ENCODE measurements at regions not wholly inside any gene's neighbourhood (a gene's known extent, or its start where the extent isn't known, plus 50 kb on each side); places are given as distances from the start of the nearest gene placed in this dataset.
A peak's percentile ranks its signal among the peaks of the same experiment; 100 is the strongest.

GRCh38 chr3:14330508-14330907 is 71.9 kb upstream of the SLC6A6 start:
- no peak overlapping the region for H3K4me3 ChIP-seq (ENCODE audit: insufficient read depth, low read depth, low read length)
- no TSS peak for BruUV-seq (replicated peaks)
- H2BK20ac ChIP-seq (ENCODE audit: low read depth, low read length), result no peak overlapping the region
- no peaks in the 10 kb centered on the region for H4K20me1 ChIP-seq (ENCODE audit: insufficient read depth, low read length)
- H3K79me1 ChIP-seq (ENCODE audit: low read depth in 1 of 2, low read length in 2 of 2), result no peaks in the 10 kb centered on the region
- CTCF ChIA-PET, result no interaction called here
- H3K23ac ChIP-seq (ENCODE audit: low read depth, low read length), result no peak overlapping the region
- H2AFZ ChIP-seq (replicated peaks; ENCODE audit: low read length, poor library complexity), result peak overlapping the region; percentile 24
- H3K9ac ChIP-seq (ENCODE audit: low read depth, low read length), result no peak overlapping the region
- in situ Hi-C loops (cut with MboI; ENCODE audit: low sequenced_read_pairs) (no loop called here), intact Hi-C loops (cut with micrococcal nuclease) (no loop called here), dilution Hi-C loops (cut with HindIII; ENCODE audit: low sequenced_read_pairs, unreplicated experiment) (no loop called here)
- H2AK9ac ChIP-seq (replicated peaks; ENCODE audit: low read depth, low read length, poor library complexity), result no peak overlapping the region
- no peak overlapping the region for H3K4ac ChIP-seq (ENCODE audit: low read depth, low read length)
- no peak overlapping the region for H4K91ac ChIP-seq (ENCODE audit: insufficient read depth, low read depth, low read length)
- H3K9me1 ChIP-seq (ENCODE audit: insufficient read depth, low read length), result no peaks in the 10 kb centered on the region; the same call in 1 of the 2 replicates
- H3K4me1 ChIP-seq (ENCODE audit: control insufficient read depth, insufficient read depth, low read length), result no peaks in the 10 kb centered on the region
- POLR2A ChIA-PET (ENCODE audit: unreplicated experiment), result no interaction called here
- H3K27me3 ChIP-seq (ENCODE audit: control insufficient read depth, insufficient read depth, low read length), result peaks cover 2% of the 10 kb centered on the region; the same call in 1 of the 2 replicates
- H2BK5ac ChIP-seq (ENCODE audit: low read depth, low read length, poor library complexity, severe bottlenecking), result no peak overlapping the region
- H3K14ac ChIP-seq (replicated peaks; ENCODE audit: low read depth, low read length), result no peak overlapping the region
- no peak overlapping the region for H4K5ac ChIP-seq (ENCODE audit: low read depth, low read length)
- no peak overlapping the region for H3K27ac ChIP-seq (ENCODE audit: insufficient read depth, low read length)
- no peak overlapping the region for H2AK5ac ChIP-seq (ENCODE audit: low read depth, low read length)
- no peak overlapping the region for H2BK120ac ChIP-seq (ENCODE audit: low read depth, low read length)
- no peak for ATAC-seq (ENCODE audit: low read depth)
- no peak for DNase-seq
- TF ChIP-seq RAD21 (IDR thresholded peaks at IDR 0.05; ENCODE audit: low read length) (no peak), MXI1 (IDR thresholded peaks at IDR 0.05; ENCODE audit: borderline replicate concordance, low read depth, low read length) (no peak), SMC3 (IDR thresholded peaks at IDR 0.05; ENCODE audit: low read depth, low read length) (no peak), FOS (IDR thresholded peaks at IDR 0.05; ENCODE audit: low read depth, low read length) (no peak), RCOR1 (IDR thresholded peaks at IDR 0.05; ENCODE audit: insufficient replicate concordance, low read length) (no peak), CEBPB (IDR thresholded peaks at IDR 0.05; ENCODE audit: low read depth, low read length) (no peak), USF2 (IDR thresholded peaks at IDR 0.05; ENCODE audit: low read depth, low read length) (no peak), ELK1 (IDR thresholded peaks at IDR 0.05; ENCODE audit: borderline replicate concordance, low read depth, low read length) (no peak), MAZ (IDR thresholded peaks at IDR 0.05; ENCODE audit: borderline replicate concordance, low read depth, low read length) (no peak)
- H2BK15ac ChIP-seq (ENCODE audit: low read depth, low read length), result no peak overlapping the region
- H3K56ac ChIP-seq (ENCODE audit: extremely low read depth, insufficient read depth, low read length), result no peak overlapping the region
- WGBS, 2 experiments (ENCODE audit: extremely low coverage in 2 of 2, insufficient read length in 1 of 2), result 85% methylated on average over 5 of the region's 10 CpGs; no CpG with 5 or more reads in 1 of the 2 experiments
- no peak overlapping the region for H3K4me2 ChIP-seq (ENCODE audit: low read depth, low read length)
- H3K36me3 ChIP-seq (ENCODE audit: control insufficient read depth, insufficient read depth, low read length), result no peaks in the 10 kb centered on the region
- H3K18ac ChIP-seq (ENCODE audit: low read depth, low read length), result no peak overlapping the region
- no peaks in the 10 kb centered on the region for H3K9me3 ChIP-seq (ENCODE audit: control insufficient read depth, insufficient read depth, low read length)
- no peak overlapping the region for H4K8ac ChIP-seq (ENCODE audit: low read depth in 2 of 2, low read length in 2 of 2)
